ENCODE measurements at regions not wholly inside any gene's neighbourhood (a gene's known extent, or its start where the extent isn't known, plus 50 kb on each side); places are given as distances from the start of the nearest gene placed in this dataset.

GRCh38 chr5:15256485-15256884 is 243.5 kb upstream of the FBXL7 start:
- DNase-seq: no peak

GRCh38 chr5:15255576-15255975 is 244.4 kb upstream of the FBXL7 start:
- DNase-seq: no peak

GRCh38 chr5:15254607-15255006 is 245.4 kb upstream of the FBXL7 start:
- no peak for DNase-seq

- no peak for DNase-seq
Observed at GRCh38 chr5:15252331-15252730, 247.6 kb upstream of the FBXL7 start.

- no peak for DNase-seq
Observed at GRCh38 chr5:15249152-15249551, 250.8 kb upstream of the FBXL7 start.

- no peak for DNase-seq
Observed at GRCh38 chr5:15248731-15249130, 251.2 kb upstream of the FBXL7 start.

- no peak for DNase-seq
Observed at GRCh38 chr5:15245913-15246312, 254.1 kb upstream of the FBXL7 start.

GRCh38 chr5:15243301-15244020 is 256.5 kb upstream of the FBXL7 start:
- no peak for DNase-seq

GRCh38 chr5:15241216-15241821 is 258.7 kb upstream of the FBXL7 start:
- no peak for DNase-seq

GRCh38 chr5:15238006-15238405 is 262.0 kb upstream of the FBXL7 start:
- no peak for DNase-seq

GRCh38 chr5:15236911-15237508 is 263.0 kb upstream of the FBXL7 start:
- no peak for DNase-seq

- DNase-seq: no peak
Observed at GRCh38 chr5:15234911-15235310, 265.1 kb upstream of the FBXL7 start.

GRCh38 chr5:15234366-15234765 is 265.6 kb upstream of the FBXL7 start:
- DNase-seq: no peak

- DNase-seq: no peak
Observed at GRCh38 chr5:15233566-15233965, 266.4 kb upstream of the FBXL7 start.

GRCh38 chr5:15222156-15222555 is 277.8 kb upstream of the FBXL7 start:
- DNase-seq: no peak

- DNase-seq: no peak
Observed at GRCh38 chr5:15220642-15221173, 279.3 kb upstream of the FBXL7 start.

GRCh38 chr5:15215056-15215455 is 284.9 kb upstream of the FBXL7 start:
- no peak for DNase-seq

GRCh38 chr5:15214010-15214409 is 286.0 kb upstream of the FBXL7 start:
- DNase-seq: no peak

- no peak for DNase-seq
Observed at GRCh38 chr5:15209053-15209762, 290.8 kb upstream of the FBXL7 start.

- no peak for DNase-seq
Observed at GRCh38 chr5:15206133-15206532, 293.8 kb upstream of the FBXL7 start.

GRCh38 chr5:15203376-15203775 is 296.6 kb upstream of the FBXL7 start:
- no peak for DNase-seq

- no peak for DNase-seq
Observed at GRCh38 chr5:15191012-15191411, 309.0 kb upstream of the FBXL7 start.

- DNase-seq: no peak
Observed at GRCh38 chr5:15183520-15183919, 311.9 kb upstream of the ANKH start.

GRCh38 chr5:15170173-15170572 is 298.6 kb upstream of the ANKH start:
- no peak for DNase-seq
